ENCODE measurements at regions not wholly inside any gene's neighbourhood (a gene's known extent, or its start where the extent isn't known, plus 50 kb on each side); places are given as distances from the start of the nearest gene placed in this dataset.

DNA sequence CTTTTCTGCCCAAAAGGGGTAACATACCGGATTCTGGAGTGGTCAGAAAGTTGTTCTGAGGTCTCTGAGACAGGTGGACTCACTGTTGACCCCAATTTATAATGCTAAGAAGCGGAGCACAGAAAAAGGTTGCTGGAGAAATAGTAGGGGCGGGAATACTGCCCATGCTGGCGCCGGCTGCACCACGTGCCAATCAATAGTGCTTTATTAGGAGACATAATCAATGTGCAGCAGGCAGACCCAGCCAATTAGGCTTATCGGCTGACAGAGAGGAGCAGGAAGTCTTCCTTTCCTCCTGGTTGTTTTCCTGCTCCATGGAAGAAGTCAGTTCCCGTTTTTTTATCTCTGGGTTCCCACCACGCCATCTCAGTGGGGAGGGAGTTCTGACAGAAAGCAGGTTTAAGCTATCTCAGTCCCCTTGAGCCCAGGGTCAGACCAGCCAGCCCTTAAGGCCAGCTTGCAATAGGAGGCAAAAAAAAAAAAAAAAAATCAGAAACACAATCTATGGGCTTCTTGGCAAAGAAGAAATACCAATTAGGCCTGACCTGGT lies 68.2 kb upstream of the IRX6 start:
- Histone ChIP-seq H3K4me3 (ENCODE audit: low read depth, low read length) (no peak overlapping the region), H3K27ac (no peak overlapping the region), H3K27me3 (replicated peaks) (no peaks in the 10 kb centered on the region), H3K36me3 (replicated peaks) (no peaks in the 10 kb centered on the region)
- TF ChIP-seq, protein P1, sequence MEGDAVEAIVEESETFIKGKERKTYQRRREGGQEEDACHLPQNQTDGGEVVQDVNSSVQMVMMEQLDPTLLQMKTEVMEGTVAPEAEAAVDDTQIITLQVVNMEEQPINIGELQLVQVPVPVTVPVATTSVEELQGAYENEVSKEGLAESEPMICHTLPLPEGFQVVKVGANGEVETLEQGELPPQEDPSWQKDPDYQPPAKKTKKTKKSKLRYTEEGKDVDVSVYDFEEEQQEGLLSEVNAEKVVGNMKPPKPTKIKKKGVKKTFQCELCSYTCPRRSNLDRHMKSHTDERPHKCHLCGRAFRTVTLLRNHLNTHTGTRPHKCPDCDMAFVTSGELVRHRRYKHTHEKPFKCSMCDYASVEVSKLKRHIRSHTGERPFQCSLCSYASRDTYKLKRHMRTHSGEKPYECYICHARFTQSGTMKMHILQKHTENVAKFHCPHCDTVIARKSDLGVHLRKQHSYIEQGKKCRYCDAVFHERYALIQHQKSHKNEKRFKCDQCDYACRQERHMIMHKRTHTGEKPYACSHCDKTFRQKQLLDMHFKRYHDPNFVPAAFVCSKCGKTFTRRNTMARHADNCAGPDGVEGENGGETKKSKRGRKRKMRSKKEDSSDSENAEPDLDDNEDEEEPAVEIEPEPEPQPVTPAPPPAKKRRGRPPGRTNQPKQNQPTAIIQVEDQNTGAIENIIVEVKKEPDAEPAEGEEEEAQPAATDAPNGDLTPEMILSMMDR (IDR thresholded peaks at IDR 0.05; ENCODE audit: low read depth, low read length, missing control alignments) = no peak
- DNase-seq = no peak
- in situ Hi-C loops (cut with HindIII; ENCODE audit: low pct_ligation_motif_present, low sequenced_read_pairs) = no loop called here

DNA sequence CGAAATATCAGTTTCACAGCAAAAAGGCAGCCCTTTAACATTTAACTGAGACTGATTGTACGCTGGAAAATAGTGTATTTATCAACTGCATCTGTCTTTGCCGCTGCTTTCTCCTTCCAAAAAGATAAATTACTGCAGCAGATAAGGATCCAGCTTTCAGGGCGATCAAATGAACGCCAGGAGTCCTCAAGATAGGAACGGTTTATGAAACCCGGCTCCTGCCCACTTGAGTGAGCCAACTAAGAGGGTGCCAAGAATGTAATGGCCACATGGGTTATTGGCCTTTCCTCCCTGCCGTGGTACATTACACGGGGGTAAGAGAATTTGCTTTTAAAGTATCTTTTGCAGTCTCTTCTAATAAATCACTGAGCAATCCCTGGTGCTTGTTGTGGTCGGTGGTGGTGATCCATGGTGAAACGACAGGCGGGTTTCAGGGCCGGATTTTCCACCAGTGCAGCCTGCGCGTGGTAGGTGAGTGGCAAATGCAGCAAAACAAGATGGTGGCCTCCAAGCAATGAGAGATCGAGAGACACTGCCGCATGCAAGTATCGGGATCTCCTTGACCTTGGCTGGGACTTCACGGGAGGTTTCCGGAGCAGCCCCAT lies 67.5 kb upstream of the IRX6 start:
- in situ Hi-C loops (cut with HindIII; ENCODE audit: low pct_ligation_motif_present, low sequenced_read_pairs) = no loop called here

DNA sequence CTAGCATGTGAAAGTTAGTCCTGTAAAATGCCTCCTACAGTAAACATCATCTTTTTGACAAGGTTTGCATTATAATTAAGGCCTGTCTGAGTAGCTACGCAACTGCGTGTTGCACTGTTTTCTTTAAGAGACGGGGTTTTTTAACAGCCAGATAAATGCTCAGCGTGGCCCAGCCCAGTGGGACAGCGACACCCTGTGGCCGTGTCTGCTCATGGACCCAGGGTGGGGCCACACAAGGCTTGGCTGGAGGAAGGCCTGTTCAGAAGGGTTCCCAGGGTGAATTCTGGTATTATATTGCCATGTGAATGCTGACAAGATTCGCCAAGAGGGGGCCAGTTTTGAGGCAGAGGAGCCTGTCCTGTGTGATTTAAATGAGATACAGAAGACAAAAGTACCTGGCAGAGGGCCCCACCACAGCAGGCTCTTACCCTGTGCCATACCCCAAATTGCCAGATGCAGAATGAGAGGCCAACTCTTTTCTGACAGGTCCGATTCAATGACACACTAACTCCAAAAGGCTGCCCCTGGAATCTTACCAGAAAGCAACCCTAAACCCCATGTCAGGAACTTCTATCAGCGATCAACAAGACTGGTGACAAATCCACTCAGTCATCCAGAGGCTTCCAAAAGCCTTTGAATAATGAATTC lies 65.9 kb upstream of the IRX6 start:
- TF ChIP-seq, protein P1 (IDR thresholded peaks at IDR 0.05; ENCODE audit: low read depth, low read length, missing control alignments) = peak; percentile 72
- Histone ChIP-seq H3K27ac (no peak overlapping the region), H3K36me3 (replicated peaks) (no peaks in the 10 kb centered on the region), H3K27me3 (replicated peaks) (no peaks in the 10 kb centered on the region), H3K4me3 (ENCODE audit: low read depth, low read length) (no peak overlapping the region)
- DNase-seq = peak; percentile 40
- in situ Hi-C loops (cut with HindIII; ENCODE audit: low pct_ligation_motif_present, low sequenced_read_pairs) = no loop called here

More for the DNA sequence above, 67.5 kb upstream of the IRX6 start:
- Histone ChIP-seq H3K36me3 (replicated peaks) (no peaks in the 10 kb centered on the region), H3K27me3 (replicated peaks) (no peaks in the 10 kb centered on the region), H3K27ac (no peak overlapping the region), H3K4me3 (ENCODE audit: low read depth, low read length) (no peak overlapping the region)
- TF ChIP-seq, protein P1 (IDR thresholded peaks at IDR 0.05; ENCODE audit: low read depth, low read length, missing control alignments) = no peak
- no peak for DNase-seq

DNA sequence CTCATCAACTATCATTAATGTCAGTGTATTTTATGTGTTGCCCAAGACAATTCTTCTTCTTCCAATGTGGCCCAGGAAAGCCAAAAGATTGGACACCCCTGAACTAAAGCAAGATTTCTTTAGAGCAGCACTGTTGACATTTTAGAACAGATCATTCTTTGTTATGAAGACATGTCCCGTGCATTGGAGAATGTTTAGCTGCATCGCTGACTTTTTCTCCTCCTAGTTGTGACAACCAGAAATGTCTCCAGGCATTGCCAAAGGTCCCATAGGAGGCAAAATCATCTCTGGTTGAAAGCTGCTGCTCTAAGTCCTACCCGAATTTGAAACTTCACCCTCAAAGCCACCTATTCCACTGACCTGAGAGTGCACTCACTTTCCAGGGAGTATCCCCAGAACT lies 62.7 kb upstream of the IRX6 start:
- TF ChIP-seq, protein P1 (IDR thresholded peaks at IDR 0.05; ENCODE audit: low read depth, low read length, missing control alignments) = no peak
- Histone ChIP-seq H3K36me3 (replicated peaks) (no peaks in the 10 kb centered on the region), H3K27me3 (replicated peaks) (no peaks in the 10 kb centered on the region), H3K4me3 (ENCODE audit: low read depth, low read length) (no peak overlapping the region), H3K27ac (no peak overlapping the region)
- no peak for DNase-seq
- in situ Hi-C loops (cut with HindIII; ENCODE audit: low pct_ligation_motif_present, low sequenced_read_pairs) = no loop called here

DNA sequence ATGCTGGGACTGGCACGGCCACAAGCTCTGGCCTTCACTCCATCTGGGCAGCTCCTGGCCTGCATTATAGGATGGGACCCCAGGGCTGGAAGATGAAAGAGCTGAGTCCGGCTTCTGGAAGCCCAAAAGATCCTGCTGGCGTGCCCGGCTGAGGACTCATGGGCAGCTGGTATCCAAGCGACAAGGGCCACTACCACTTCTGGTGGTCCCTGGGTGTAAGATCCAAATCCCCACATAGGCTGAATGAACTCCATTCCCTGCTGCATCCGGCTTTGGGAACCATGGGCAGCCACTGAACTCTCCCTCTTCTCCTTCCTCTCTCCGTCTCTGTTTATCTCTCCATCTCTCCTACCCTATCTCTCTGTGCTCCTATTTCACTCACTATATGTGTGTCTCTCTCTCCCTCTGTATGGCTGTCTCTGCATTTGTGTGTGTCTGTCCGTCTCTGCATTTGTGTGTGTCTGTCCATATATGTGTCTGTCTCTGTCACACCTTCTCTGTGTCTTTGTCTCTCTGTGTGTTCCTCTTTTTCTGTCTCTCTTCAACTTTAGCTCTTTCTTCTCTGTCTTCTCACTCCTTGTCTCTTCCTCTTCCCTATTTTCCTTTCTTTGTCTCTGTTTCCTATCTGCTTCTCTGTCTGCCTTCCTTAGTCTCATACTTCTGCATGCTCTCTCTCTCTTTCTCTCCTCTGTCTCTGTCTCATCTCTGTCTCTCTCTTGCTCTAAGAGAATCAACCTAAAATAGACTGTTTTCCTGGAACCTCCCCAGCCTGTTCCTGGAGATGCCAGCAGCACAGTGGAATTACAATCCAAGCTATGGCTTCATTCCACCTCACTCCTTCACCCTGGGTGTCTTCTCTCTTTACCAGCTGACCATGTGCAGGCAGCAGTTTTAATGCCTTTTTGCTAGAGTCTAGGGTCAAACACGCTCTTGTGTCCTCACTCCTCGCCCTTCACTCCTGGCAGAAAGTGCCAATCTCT lies 60.4 kb upstream of the IRX6 start:
- DNase-seq = no peak
- in situ Hi-C loops (cut with HindIII; ENCODE audit: low pct_ligation_motif_present, low sequenced_read_pairs) = no loop called here

More for the DNA sequence above, 60.4 kb upstream of the IRX6 start:
- no peak overlapping the region for H3K27ac ChIP-seq
- H3K36me3 ChIP-seq (replicated peaks) = no peaks in the 10 kb centered on the region
- TF ChIP-seq, protein P1 (IDR thresholded peaks at IDR 0.05; ENCODE audit: low read depth, low read length, missing control alignments) = no peak
- no peaks in the 10 kb centered on the region for H3K27me3 ChIP-seq (replicated peaks)
- no peak overlapping the region for H3K4me3 ChIP-seq (ENCODE audit: low read depth, low read length)

All from brain microvascular endothelial cell (primary cell).